GDM1 (cell line): ENCODE measurements at regions not wholly inside any gene's neighbourhood (a gene's known extent, or its start where the extent isn't known, plus 50 kb on each side); places are given as distances from the start of the nearest gene placed in this dataset.
"Not testable (repeated sequence)": the region's sequence is repeated elsewhere in the genome, so short reads cannot be mapped to it uniquely, and the experiment has no call there.

Experiments used
- DNase-seq: peaks from one replicate; lab custom pipeline; 2025; lab: John Stamatoyannopoulos, UW

- no peak for DNase-seq
These were observed 80.8 kb upstream of the SLC8A3 start for GRCh38 chr14:70269582-70269981.

- no peak for DNase-seq
These were observed 80.0 kb upstream of the SLC8A3 start for GRCh38 chr14:70268760-70269159.

GRCh38 chr14:70266157-70266556, 77.4 kb upstream of the SLC8A3 start:
- DNase-seq = no peak

- no peak for DNase-seq
These were observed 76.7 kb upstream of the SLC8A3 start for GRCh38 chr14:70265422-70265821.

GRCh38 chr14:70259420-70259819, 70.7 kb upstream of the SLC8A3 start:
- DNase-seq = no peak

GRCh38 chr14:70257526-70257925, 68.8 kb upstream of the SLC8A3 start:
- DNase-seq = peak; percentile 21

GRCh38 chr14:70256601-70257000, 67.8 kb upstream of the SLC8A3 start:
- no peak for DNase-seq

- DNase-seq = not testable (repeated sequence)
These were observed 66.6 kb upstream of the SLC8A3 start for GRCh38 chr14:70255071-70256057.

GRCh38 chr14:70254476-70254961, 65.8 kb upstream of the SLC8A3 start:
- no peak for DNase-seq

GRCh38 chr14:70253547-70253946, 64.8 kb upstream of the SLC8A3 start:
- DNase-seq = not testable (repeated sequence)

- DNase-seq = no peak
These were observed 56.3 kb upstream of the SLC8A3 start for GRCh38 chr14:70245026-70245425.

- no peak for DNase-seq
These were observed 51.1 kb upstream of the SLC8A3 start for GRCh38 chr14:70239802-70240201.

- DNase-seq = not testable (repeated sequence)
These were observed 49.9 kb upstream of the SLC8A3 start for GRCh38 chr14:70238635-70239034.
